ENCODE measurements at regions not wholly inside any gene's neighbourhood (a gene's known extent, or its start where the extent isn't known, plus 50 kb on each side); places are given as distances from the start of the nearest gene placed in this dataset.
A peak's percentile ranks its signal among the peaks of the same experiment; 100 is the strongest.

- peak; percentile 64; the same call in 1 of the 2 replicates for TF ChIP-seq POGK (CRISPR knock-in tag; conservative IDR thresholded peaks at IDR 0.05)
- no peak; the same call in 1 of the 2 replicates for TF ChIP-seq ZNF580 (CRISPR knock-in tag; IDR thresholded peaks at IDR 0.05; ENCODE audit: borderline replicate concordance, low read depth)
- TF ChIP-seq, protein P1, sequence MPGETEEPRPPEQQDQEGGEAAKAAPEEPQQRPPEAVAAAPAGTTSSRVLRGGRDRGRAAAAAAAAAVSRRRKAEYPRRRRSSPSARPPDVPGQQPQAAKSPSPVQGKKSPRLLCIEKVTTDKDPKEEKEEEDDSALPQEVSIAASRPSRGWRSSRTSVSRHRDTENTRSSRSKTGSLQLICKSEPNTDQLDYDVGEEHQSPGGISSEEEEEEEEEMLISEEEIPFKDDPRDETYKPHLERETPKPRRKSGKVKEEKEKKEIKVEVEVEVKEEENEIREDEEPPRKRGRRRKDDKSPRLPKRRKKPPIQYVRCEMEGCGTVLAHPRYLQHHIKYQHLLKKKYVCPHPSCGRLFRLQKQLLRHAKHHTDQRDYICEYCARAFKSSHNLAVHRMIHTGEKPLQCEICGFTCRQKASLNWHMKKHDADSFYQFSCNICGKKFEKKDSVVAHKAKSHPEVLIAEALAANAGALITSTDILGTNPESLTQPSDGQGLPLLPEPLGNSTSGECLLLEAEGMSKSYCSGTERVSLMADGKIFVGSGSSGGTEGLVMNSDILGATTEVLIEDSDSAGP (CRISPR knock-in tag; IDR thresholded peaks at IDR 0.05; ENCODE audit: borderline replicate concordance) = no peak
- no peak for TF ChIP-seq FOXK2 (IDR thresholded peaks at IDR 0.05)
- peak; percentile 59 for TF ChIP-seq THAP11 (CRISPR knock-in tag; IDR thresholded peaks at IDR 0.05)
- TF ChIP-seq, protein P2, sequence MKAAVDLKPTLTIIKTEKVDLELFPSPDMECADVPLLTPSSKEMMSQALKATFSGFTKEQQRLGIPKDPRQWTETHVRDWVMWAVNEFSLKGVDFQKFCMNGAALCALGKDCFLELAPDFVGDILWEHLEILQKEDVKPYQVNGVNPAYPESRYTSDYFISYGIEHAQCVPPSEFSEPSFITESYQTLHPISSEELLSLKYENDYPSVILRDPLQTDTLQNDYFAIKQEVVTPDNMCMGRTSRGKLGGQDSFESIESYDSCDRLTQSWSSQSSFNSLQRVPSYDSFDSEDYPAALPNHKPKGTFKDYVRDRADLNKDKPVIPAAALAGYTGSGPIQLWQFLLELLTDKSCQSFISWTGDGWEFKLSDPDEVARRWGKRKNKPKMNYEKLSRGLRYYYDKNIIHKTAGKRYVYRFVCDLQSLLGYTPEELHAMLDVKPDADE (CRISPR knock-in tag; IDR thresholded peaks at IDR 0.05) = no peak
- no peak for TF ChIP-seq ZFP41 (CRISPR knock-in tag; IDR thresholded peaks at IDR 0.05; ENCODE audit: borderline replicate concordance)
- no peak for TF ChIP-seq IRX3 (CRISPR knock-in tag; IDR thresholded peaks at IDR 0.05; ENCODE audit: borderline replicate concordance, low read depth)
- no peak for TF ChIP-seq NR3C1 (CRISPR knock-in tag; IDR thresholded peaks at IDR 0.05)
- no peak for TF ChIP-seq ZKSCAN1 (IDR thresholded peaks at IDR 0.05; ENCODE audit: low read length)
- no peak; the same call in 1 of the 2 replicates for TF ChIP-seq ZMYM3 (CRISPR knock-in tag; IDR thresholded peaks at IDR 0.05)
- no peak for TF ChIP-seq ZNF326 (CRISPR knock-in tag; IDR thresholded peaks at IDR 0.05; ENCODE audit: borderline replicate concordance)
- TF ChIP-seq ZNF777 (CRISPR knock-in tag; IDR thresholded peaks at IDR 0.05) = no peak
- TF ChIP-seq, protein P3, sequence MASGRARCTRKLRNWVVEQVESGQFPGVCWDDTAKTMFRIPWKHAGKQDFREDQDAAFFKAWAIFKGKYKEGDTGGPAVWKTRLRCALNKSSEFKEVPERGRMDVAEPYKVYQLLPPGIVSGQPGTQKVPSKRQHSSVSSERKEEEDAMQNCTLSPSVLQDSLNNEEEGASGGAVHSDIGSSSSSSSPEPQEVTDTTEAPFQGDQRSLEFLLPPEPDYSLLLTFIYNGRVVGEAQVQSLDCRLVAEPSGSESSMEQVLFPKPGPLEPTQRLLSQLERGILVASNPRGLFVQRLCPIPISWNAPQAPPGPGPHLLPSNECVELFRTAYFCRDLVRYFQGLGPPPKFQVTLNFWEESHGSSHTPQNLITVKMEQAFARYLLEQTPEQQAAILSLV (CRISPR knock-in tag; IDR thresholded peaks at IDR 0.05; ENCODE audit: borderline replicate concordance) = no peak
- peak; percentile 90 for TF ChIP-seq HNF4A (CRISPR knock-in tag; IDR thresholded peaks at IDR 0.05)
- TF ChIP-seq, protein P4, sequence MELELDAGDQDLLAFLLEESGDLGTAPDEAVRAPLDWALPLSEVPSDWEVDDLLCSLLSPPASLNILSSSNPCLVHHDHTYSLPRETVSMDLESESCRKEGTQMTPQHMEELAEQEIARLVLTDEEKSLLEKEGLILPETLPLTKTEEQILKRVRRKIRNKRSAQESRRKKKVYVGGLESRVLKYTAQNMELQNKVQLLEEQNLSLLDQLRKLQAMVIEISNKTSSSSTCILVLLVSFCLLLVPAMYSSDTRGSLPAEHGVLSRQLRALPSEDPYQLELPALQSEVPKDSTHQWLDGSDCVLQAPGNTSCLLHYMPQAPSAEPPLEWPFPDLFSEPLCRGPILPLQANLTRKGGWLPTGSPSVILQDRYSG (CRISPR knock-in tag; IDR thresholded peaks at IDR 0.05) = no peak
- no peak for TF ChIP-seq ZNF12 (CRISPR knock-in tag; IDR thresholded peaks at IDR 0.05)
- TF ChIP-seq, protein P5, sequence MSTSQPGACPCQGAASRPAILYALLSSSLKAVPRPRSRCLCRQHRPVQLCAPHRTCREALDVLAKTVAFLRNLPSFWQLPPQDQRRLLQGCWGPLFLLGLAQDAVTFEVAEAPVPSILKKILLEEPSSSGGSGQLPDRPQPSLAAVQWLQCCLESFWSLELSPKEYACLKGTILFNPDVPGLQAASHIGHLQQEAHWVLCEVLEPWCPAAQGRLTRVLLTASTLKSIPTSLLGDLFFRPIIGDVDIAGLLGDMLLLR (CRISPR knock-in tag; IDR thresholded peaks at IDR 0.05) = no peak
- peak; percentile 90 for TF ChIP-seq FOXO1 (CRISPR knock-in tag; IDR thresholded peaks at IDR 0.05)
- TF ChIP-seq ZNF33B (CRISPR knock-in tag; IDR thresholded peaks at IDR 0.05) = no peak
- no peak for TF ChIP-seq ZBTB33 (CRISPR knock-in tag; IDR thresholded peaks at IDR 0.05)
- no peak for TF ChIP-seq ZNF225 (CRISPR knock-in tag; IDR thresholded peaks at IDR 0.05)
Observed at GRCh38 chr12:75900781-75901254, 130.8 kb downstream of the PHLDA1 start (continued).
